ENCODE measurements at regions not wholly inside any gene's neighbourhood (a gene's known extent, or its start where the extent isn't known, plus 50 kb on each side); places are given as distances from the start of the nearest gene placed in this dataset.

GRCh38 chr1:81618376-81618775, 182.4 kb upstream of the ADGRL2 start:
- H3K27me3 ChIP-seq (replicated peaks; ENCODE audit: insufficient read depth): no peaks in the 10 kb centered on the region
- no peaks in the 10 kb centered on the region for H3K36me3 ChIP-seq
- no peak overlapping the region for H3K4me3 ChIP-seq
- no peak overlapping the region for H3K27ac ChIP-seq
- intact Hi-C loops (cut with DNase I): no loop called here
- H3K9me3 ChIP-seq: no peaks in the 10 kb centered on the region
- H3K4me1 ChIP-seq (replicated peaks): no peaks in the 10 kb centered on the region
- DNase-seq (ENCODE audit: low spot score): no peak
- TF ChIP-seq POLR2AphosphoS5 (IDR thresholded peaks at IDR 0.05): no peak
- TF ChIP-seq POLR2A (IDR thresholded peaks at IDR 0.05): no peak
- TF ChIP-seq CTCF (IDR thresholded peaks at IDR 0.05): no peak

GRCh38 chr1:81617308-81617967, 183.3 kb upstream of the ADGRL2 start:
- Histone ChIP-seq H3K27me3 (replicated peaks; ENCODE audit: insufficient read depth) (no peaks in the 10 kb centered on the region), H3K4me1 (replicated peaks) (no peaks in the 10 kb centered on the region), H3K9me3 (no peaks in the 10 kb centered on the region), H3K36me3 (no peaks in the 10 kb centered on the region), H3K4me3 (no peak overlapping the region), H3K27ac (no peak overlapping the region)
- 84% methylated on average over 9 of the region's 9 CpGs for WGBS
- intact Hi-C loops (cut with DNase I): no loop called here
- no peak for TF ChIP-seq CTCF (IDR thresholded peaks at IDR 0.05)
- no peak for TF ChIP-seq POLR2A (IDR thresholded peaks at IDR 0.05)
- no peak for DNase-seq (ENCODE audit: low spot score)

GRCh38 chr1:81613803-81614202, 186.9 kb upstream of the ADGRL2 start:
- WGBS: 67% methylated on average over 3 of the region's 3 CpGs
- DNase-seq (ENCODE audit: low spot score): no peak
- intact Hi-C loops (cut with DNase I): no loop called here

GRCh38 chr1:81607924-81608323, 192.8 kb upstream of the ADGRL2 start:
- H3K4me1 ChIP-seq (replicated peaks): no peaks in the 10 kb centered on the region
- H3K36me3 ChIP-seq: no peaks in the 10 kb centered on the region
- no peaks in the 10 kb centered on the region for H3K9me3 ChIP-seq
- intact Hi-C loops (cut with DNase I): no loop called here
- no peaks in the 10 kb centered on the region for H3K27me3 ChIP-seq (replicated peaks; ENCODE audit: insufficient read depth)
- DNase-seq (ENCODE audit: low spot score): no peak
- WGBS: 91% methylated on average over 3 of the region's 3 CpGs
- no peak for TF ChIP-seq CTCF (IDR thresholded peaks at IDR 0.05)
- no peak overlapping the region for H3K27ac ChIP-seq
- no peak overlapping the region for H3K4me3 ChIP-seq

More at GRCh38 chr1:81613803-81614202, 186.9 kb upstream of the ADGRL2 start:
- Histone ChIP-seq H3K27me3 (replicated peaks; ENCODE audit: insufficient read depth) (no peaks in the 10 kb centered on the region), H3K9me3 (no peaks in the 10 kb centered on the region), H3K4me3 (no peak overlapping the region), H3K27ac (no peak overlapping the region), H3K36me3 (no peaks in the 10 kb centered on the region), H3K4me1 (replicated peaks) (no peaks in the 10 kb centered on the region)
- TF ChIP-seq POLR2AphosphoS5 (IDR thresholded peaks at IDR 0.05) (no peak), POLR2A (IDR thresholded peaks at IDR 0.05) (no peak), CTCF (IDR thresholded peaks at IDR 0.05) (no peak)

GRCh38 chr1:81607086-81607485, 193.6 kb upstream of the ADGRL2 start:
- H3K27me3 ChIP-seq (replicated peaks; ENCODE audit: insufficient read depth): no peaks in the 10 kb centered on the region
- intact Hi-C loops (cut with DNase I): no loop called here
- no peaks in the 10 kb centered on the region for H3K4me1 ChIP-seq (replicated peaks)
- WGBS: 84% methylated on average over 3 of the region's 3 CpGs
- no peak for TF ChIP-seq POLR2A (IDR thresholded peaks at IDR 0.05)
- TF ChIP-seq POLR2AphosphoS5 (IDR thresholded peaks at IDR 0.05): no peak
- TF ChIP-seq CTCF (IDR thresholded peaks at IDR 0.05): no peak
- DNase-seq (ENCODE audit: low spot score): no peak
- H3K9me3 ChIP-seq: no peaks in the 10 kb centered on the region
- H3K4me3 ChIP-seq: no peak overlapping the region
- no peaks in the 10 kb centered on the region for H3K36me3 ChIP-seq
- no peak overlapping the region for H3K27ac ChIP-seq

Measured in prostate gland (tissue), 2 donors.